ENCODE measurements at regions not wholly inside any gene's neighbourhood (a gene's known extent, or its start where the extent isn't known, plus 50 kb on each side); places are given as distances from the start of the nearest gene placed in this dataset.
A peak's percentile ranks its signal among the peaks of the same experiment; 100 is the strongest.

DNA sequence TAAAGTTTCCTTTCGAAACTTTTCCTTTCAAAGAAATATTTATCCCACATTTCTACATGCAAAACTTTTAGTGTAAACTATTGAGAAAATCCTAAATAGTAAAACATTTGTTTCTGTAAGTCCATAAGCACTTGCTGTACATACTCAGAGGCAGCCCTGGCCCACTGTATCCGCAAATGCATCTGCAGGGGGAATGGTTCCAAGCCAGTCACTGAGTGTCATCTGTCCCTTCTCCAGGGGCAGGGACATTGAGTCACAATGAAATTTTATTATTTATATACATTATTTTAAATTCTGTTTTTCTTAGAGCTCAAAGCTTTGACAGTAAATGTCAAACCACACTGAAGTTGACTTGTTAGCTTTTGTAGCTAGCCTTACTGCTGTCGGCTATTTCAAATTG lies 367.2 kb downstream of the MTX2 start:
- H3K27me3 Mint-ChIP-seq = peaks cover 53% of the 10 kb centered on the region
- no peak overlapping the region for H3K4me3 Mint-ChIP-seq
- no peak for DNase-seq (ENCODE audit: low spot score in 2 of 2)
- no peaks in the 10 kb centered on the region for H3K36me3 Mint-ChIP-seq (ENCODE audit: insufficient read depth)
- H3K4me1 Mint-ChIP-seq = peaks cover 5% of the 10 kb centered on the region
- H3K27ac Mint-ChIP-seq (ENCODE audit: low read depth) = no peak overlapping the region
- H3K9me3 Mint-ChIP-seq = no peaks in the 10 kb centered on the region
- ATAC-seq (replicated peaks; ENCODE audit: extremely low read depth, poor library complexity, severe bottlenecking) = no peak

DNA sequence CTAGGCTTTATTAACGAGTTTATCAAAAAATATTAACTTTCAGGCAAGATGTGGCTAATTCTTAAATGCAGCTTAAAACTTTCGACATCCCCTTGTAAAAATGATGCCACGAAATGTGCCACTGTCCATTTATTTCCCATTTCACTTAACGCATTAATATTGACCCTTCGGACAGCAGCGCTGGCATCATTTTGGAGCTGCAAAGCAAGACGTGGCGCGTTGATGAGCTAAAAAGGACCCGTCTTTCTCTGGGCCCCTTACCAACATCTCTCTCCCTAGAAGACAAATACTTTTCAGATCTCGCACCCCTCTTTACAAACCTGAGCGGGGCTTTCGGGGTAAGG lies 367.9 kb downstream of the MTX2 start:
- peak overlapping the region; percentile 62 for H3K4me3 Mint-ChIP-seq
- ATAC-seq (replicated peaks; ENCODE audit: extremely low read depth, poor library complexity, severe bottlenecking) = no peak
- H3K36me3 Mint-ChIP-seq (ENCODE audit: insufficient read depth) = no peaks in the 10 kb centered on the region
- no peak for DNase-seq (ENCODE audit: low spot score in 2 of 2)
- H3K4me1 Mint-ChIP-seq = peaks cover 5% of the 10 kb centered on the region
- peaks cover 58% of the 10 kb centered on the region for H3K27me3 Mint-ChIP-seq
- H3K27ac Mint-ChIP-seq (ENCODE audit: low read depth) = no peak overlapping the region
- no peaks in the 10 kb centered on the region for H3K9me3 Mint-ChIP-seq

DNA sequence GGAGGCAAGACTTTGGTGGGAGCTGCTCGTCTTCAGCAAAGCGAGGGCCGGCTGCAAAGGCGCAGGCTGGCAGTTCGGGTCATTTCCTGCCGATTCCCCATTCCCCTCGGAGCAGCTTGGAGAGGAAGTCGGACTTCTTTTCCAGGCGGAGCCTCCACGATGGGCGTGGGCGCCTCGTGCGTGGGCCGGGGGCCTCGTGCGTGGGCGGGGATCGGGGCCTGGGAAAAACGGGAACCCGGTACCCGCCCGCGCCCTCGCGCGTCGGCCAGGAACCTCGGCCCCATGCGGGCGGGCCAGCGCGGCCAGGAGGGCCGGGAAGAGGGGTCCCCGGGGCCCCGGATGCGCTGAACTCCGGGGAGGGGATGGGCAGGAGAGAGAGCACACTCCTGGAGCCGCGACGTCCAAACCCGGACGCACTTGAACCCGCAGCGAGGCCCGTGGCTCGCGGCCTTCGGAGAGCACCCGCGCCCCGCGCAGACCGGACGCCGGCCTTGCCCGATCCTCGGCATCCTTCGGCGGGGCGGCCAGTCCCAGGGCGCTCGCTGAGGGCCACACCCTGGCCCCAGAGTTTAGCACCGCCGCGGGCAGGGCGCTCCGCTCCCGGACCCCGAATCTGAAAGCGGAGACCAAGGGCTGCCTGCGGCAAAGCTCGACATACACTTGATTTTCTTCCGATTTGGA lies 368.4 kb downstream of the MTX2 start:
- peak overlapping the region; percentile 62 for H3K4me3 Mint-ChIP-seq
- H3K9me3 Mint-ChIP-seq = no peaks in the 10 kb centered on the region
- peaks cover 55% of the 10 kb centered on the region for H3K27me3 Mint-ChIP-seq
- H3K36me3 Mint-ChIP-seq (ENCODE audit: insufficient read depth) = no peaks in the 10 kb centered on the region
- no peak for ATAC-seq (replicated peaks; ENCODE audit: extremely low read depth, poor library complexity, severe bottlenecking)
- no peak for DNase-seq (ENCODE audit: low spot score in 2 of 2)
- H3K27ac Mint-ChIP-seq (ENCODE audit: low read depth) = no peak overlapping the region
- H3K4me1 Mint-ChIP-seq = peaks cover 5% of the 10 kb centered on the region

DNA sequence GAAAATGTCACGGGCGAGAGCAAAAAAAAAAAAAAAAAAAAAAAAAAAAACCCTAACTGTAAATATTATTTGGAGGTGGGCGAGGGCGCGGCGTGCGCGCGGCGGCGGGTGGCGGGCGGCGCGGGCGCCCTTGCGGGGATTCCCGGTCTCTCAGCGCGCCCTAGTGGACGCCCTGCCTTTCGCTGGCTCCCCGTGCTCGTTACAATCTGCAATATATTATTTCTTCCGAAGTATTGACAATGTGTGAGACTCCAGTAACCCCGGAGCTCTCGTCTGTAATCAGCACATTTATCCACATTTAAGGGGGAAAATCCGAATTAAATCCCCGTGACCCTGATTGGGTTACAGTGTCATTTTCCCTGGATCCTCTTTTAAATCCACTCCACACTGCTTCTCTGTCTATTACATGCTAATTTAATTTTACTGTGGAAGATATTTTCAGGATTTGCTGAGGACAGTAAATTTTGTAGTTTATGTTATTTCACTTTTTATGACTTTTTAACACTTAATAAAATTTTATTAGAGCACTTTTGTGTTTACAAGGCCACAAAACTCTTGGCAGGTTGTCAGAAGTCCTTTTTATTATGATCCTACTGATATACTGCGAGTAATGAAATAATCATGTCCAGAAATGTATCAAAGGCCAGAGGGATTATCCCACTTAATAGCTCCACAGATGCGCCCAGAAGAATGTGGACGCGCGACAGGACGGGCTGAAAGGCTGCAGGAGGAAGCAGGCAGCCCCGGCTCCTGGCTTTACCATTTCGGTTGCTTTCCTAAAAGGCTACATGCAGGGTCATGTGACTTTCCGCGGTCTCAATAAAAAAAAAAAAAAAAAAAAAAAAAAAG lies 369.1 kb downstream of the MTX2 start:
- H3K27ac Mint-ChIP-seq (ENCODE audit: low read depth) = peak overlapping the region; percentile 38

DNA sequence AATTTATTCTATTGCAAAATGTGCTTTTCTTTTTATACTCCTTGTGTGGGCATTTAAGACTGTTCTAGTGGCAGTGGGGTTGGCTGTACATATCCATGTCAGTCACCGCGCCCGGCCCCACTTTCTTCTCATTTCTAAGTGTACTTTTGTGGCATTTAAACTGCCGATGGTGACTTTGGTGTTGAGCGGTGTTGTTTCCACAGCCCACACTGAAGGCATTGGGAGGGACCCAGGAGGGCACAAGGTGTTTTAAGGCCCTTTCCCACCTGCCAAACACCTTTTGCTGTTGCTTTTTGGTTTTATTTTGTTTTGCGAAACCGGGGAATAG lies 369.7 kb downstream of the MTX2 start:
- peaks cover 65% of the 10 kb centered on the region for H3K27me3 Mint-ChIP-seq
- H3K9me3 Mint-ChIP-seq = no peaks in the 10 kb centered on the region
- peaks cover 5% of the 10 kb centered on the region for H3K4me1 Mint-ChIP-seq
- H3K27ac Mint-ChIP-seq (ENCODE audit: low read depth) = no peak overlapping the region
- H3K4me3 Mint-ChIP-seq = no peak overlapping the region
- H3K36me3 Mint-ChIP-seq (ENCODE audit: insufficient read depth) = no peaks in the 10 kb centered on the region
- DNase-seq (ENCODE audit: low spot score in 2 of 2) (no peak), ATAC-seq (replicated peaks; ENCODE audit: extremely low read depth, poor library complexity, severe bottlenecking) (no peak)

More for the DNA sequence above, 369.1 kb downstream of the MTX2 start:
- DNase-seq (ENCODE audit: low spot score in 2 of 2) (peak; percentile 22 to 23), ATAC-seq (replicated peaks; ENCODE audit: extremely low read depth, poor library complexity, severe bottlenecking) (no peak)
- Mint-ChIP-seq H3K9me3 (no peaks in the 10 kb centered on the region), H3K27me3 (peaks cover 59% of the 10 kb centered on the region), H3K4me3 (peak overlapping the region; percentile 49), H3K36me3 (ENCODE audit: insufficient read depth) (no peaks in the 10 kb centered on the region), H3K4me1 (peaks cover 5% of the 10 kb centered on the region)

DNA sequence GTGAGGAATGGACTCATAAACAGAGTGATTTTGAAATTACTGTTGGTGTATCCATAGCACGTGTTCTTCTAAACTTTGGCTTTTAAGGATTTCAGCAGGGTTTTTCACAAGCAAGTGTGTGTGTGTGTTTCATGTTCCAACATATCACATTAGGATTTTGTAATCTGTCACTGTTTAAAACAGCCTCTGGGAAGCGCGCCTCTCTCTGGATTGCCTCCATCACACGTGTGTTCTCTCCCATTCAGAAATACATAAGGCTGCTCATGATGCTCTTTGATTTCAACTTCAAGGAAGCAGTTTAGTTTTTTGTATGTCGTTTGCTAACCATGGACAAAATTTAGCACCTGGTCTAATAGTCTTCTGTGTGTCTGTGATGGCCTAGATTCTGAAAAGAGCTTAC lies 370.4 kb downstream of the MTX2 start:
- H3K9me3 Mint-ChIP-seq = no peaks in the 10 kb centered on the region
- no peak overlapping the region for H3K27ac Mint-ChIP-seq (ENCODE audit: low read depth)
- H3K4me3 Mint-ChIP-seq = no peak overlapping the region
- H3K27me3 Mint-ChIP-seq = peaks cover 72% of the 10 kb centered on the region
- H3K36me3 Mint-ChIP-seq (ENCODE audit: insufficient read depth) = no peaks in the 10 kb centered on the region
- no peak for DNase-seq (ENCODE audit: low spot score in 2 of 2)
- no peak for ATAC-seq (replicated peaks; ENCODE audit: extremely low read depth, poor library complexity, severe bottlenecking)
- H3K4me1 Mint-ChIP-seq = peaks cover 5% of the 10 kb centered on the region

DNA sequence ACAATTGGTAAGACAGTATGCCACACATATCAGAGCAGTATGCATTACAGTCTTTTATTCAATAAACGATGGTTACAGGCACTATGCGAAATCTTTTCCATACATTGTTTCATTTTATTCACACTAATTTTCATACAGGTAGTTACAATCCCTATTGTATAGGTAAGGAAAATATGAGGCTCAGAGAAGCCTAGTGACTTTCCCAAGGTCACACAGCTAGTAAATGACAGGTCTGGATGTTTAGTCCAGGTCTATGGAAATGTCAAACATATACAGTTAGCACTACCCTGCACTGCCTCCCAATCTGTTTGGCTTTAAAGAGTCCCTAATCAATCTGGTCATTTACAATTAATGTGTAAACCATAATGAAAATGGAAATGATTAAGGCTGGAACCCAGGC lies 372.2 kb downstream of the MTX2 start:
- Mint-ChIP-seq H3K27ac (ENCODE audit: low read depth) (no peak overlapping the region), H3K27me3 (peaks cover 90% of the 10 kb centered on the region), H3K36me3 (ENCODE audit: insufficient read depth) (no peaks in the 10 kb centered on the region), H3K4me1 (peaks cover 5% of the 10 kb centered on the region), H3K4me3 (no peak overlapping the region), H3K9me3 (no peaks in the 10 kb centered on the region)
- ATAC-seq (replicated peaks; ENCODE audit: extremely low read depth, poor library complexity, severe bottlenecking) (no peak), DNase-seq (ENCODE audit: low spot score in 2 of 2) (no peak)

DNA sequence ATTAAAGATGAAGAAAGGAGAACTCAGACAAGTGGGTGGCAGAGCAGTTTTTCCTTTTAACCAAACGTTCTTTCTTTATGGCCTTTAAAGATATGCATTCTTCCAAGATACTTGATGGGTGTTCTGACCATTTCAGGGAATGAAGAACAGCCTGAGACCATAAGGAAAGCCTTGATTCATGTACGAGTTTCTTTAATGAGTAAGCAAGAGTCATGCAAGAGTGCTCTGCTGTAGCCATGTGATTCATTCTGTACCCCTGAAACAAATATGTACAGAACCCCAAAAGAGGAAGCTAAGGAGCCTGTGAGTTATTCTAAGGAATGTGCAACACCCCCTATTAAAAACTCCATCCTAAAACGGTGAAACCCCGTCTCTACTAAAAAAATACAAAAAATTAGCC lies 372.8 kb downstream of the MTX2 start:
- ATAC-seq (replicated peaks; ENCODE audit: extremely low read depth, poor library complexity, severe bottlenecking) (no peak), DNase-seq (ENCODE audit: low spot score in 2 of 2) (no peak)
- H3K27ac Mint-ChIP-seq (ENCODE audit: low read depth) = no peak overlapping the region
- peaks cover 3% of the 10 kb centered on the region for H3K4me1 Mint-ChIP-seq
- peaks cover 92% of the 10 kb centered on the region for H3K27me3 Mint-ChIP-seq
- H3K9me3 Mint-ChIP-seq = no peaks in the 10 kb centered on the region
- no peak overlapping the region for H3K4me3 Mint-ChIP-seq
- H3K36me3 Mint-ChIP-seq (ENCODE audit: insufficient read depth) = no peaks in the 10 kb centered on the region

DNA sequence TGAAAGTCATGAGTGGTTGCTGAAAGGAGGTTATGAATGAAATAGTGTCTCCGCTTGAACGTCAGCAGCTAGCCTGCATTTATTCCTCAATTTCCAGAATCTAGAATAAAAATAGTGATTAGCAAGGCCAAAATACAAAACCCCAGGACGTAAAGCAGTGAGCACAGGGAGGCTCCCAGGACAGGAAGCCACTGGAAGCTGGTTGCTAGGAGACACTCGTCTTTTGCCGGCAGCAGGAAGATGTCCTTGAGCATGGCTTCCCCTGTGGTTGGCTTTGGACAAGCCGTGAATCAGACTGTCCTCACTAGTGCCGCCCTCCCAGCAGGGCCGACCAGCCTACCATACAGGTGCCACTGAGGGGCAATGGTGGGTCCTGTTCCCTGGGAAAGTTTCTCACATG lies 374.4 kb downstream of the MTX2 start:
- no peak overlapping the region for H3K27ac Mint-ChIP-seq (ENCODE audit: low read depth)
- H3K4me3 Mint-ChIP-seq = no peak overlapping the region
- no peaks in the 10 kb centered on the region for H3K36me3 Mint-ChIP-seq (ENCODE audit: insufficient read depth)
- no peak for DNase-seq (ENCODE audit: low spot score in 2 of 2)
- H3K4me1 Mint-ChIP-seq = no peaks in the 10 kb centered on the region
- ATAC-seq (replicated peaks; ENCODE audit: extremely low read depth, poor library complexity, severe bottlenecking) = no peak
- H3K9me3 Mint-ChIP-seq = no peaks in the 10 kb centered on the region
- peaks cover 91% of the 10 kb centered on the region for H3K27me3 Mint-ChIP-seq

DNA sequence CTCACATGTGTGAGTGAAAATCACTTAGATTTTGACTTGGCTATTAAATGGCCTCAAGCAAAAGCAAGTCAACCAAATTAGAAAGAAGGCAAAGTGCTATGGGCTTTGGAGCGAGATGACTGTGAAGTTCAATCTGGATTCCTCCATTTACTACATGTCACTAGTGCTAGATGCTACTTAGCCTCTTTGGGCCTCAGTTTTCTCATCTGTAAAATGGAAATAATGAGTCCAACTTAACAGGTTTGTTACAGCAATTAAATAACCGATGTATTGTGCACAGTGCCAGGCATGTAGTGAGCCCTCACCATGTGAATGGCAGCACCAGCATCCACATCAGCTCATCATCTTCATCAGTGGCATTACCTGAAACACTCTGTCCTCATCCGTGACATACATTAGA lies 376.3 kb downstream of the MTX2 start:
- Mint-ChIP-seq H3K4me1 (no peaks in the 10 kb centered on the region), H3K9me3 (no peaks in the 10 kb centered on the region), H3K27me3 (peaks cover 86% of the 10 kb centered on the region), H3K4me3 (no peak overlapping the region), H3K27ac (ENCODE audit: low read depth) (no peak overlapping the region), H3K36me3 (ENCODE audit: insufficient read depth) (no peaks in the 10 kb centered on the region)
- no peak for ATAC-seq (replicated peaks; ENCODE audit: extremely low read depth, poor library complexity, severe bottlenecking)
- DNase-seq (ENCODE audit: low spot score in 2 of 2) = no peak

DNA sequence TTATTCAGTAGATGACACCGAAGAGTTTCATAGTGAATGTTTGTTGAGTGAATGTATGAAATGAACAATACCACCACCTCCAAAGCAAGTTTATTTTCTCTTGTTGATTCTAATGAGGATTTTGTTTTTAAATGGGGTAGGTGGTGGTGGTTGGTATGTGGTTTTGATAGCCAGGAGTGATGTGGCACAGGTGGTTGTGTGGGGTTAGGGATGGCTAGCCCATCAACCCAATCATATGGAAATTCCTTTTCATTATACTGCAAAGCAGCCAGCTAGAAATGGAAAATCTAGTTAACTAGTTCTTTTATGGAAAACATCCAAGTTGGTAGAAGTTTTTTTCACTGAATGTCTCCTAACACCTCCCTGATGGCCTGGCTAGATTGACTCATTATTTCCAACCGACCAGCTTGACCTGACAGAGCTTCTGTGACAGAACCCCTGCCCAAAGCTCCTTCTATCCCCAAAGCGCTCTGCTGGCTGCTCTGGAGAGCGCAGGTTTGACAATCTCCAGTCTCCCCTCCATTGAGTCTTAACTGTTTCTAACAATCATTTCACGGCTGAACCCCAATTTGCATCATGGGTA lies 376.9 kb downstream of the MTX2 start:
- Mint-ChIP-seq H3K36me3 (ENCODE audit: insufficient read depth) (no peaks in the 10 kb centered on the region), H3K27me3 (peaks cover 86% of the 10 kb centered on the region), H3K4me3 (no peak overlapping the region), H3K27ac (ENCODE audit: low read depth) (no peak overlapping the region), H3K9me3 (no peaks in the 10 kb centered on the region), H3K4me1 (no peaks in the 10 kb centered on the region)
- no peak for DNase-seq (ENCODE audit: low spot score in 2 of 2)
- no peak for ATAC-seq (replicated peaks; ENCODE audit: extremely low read depth, poor library complexity, severe bottlenecking)

DNA sequence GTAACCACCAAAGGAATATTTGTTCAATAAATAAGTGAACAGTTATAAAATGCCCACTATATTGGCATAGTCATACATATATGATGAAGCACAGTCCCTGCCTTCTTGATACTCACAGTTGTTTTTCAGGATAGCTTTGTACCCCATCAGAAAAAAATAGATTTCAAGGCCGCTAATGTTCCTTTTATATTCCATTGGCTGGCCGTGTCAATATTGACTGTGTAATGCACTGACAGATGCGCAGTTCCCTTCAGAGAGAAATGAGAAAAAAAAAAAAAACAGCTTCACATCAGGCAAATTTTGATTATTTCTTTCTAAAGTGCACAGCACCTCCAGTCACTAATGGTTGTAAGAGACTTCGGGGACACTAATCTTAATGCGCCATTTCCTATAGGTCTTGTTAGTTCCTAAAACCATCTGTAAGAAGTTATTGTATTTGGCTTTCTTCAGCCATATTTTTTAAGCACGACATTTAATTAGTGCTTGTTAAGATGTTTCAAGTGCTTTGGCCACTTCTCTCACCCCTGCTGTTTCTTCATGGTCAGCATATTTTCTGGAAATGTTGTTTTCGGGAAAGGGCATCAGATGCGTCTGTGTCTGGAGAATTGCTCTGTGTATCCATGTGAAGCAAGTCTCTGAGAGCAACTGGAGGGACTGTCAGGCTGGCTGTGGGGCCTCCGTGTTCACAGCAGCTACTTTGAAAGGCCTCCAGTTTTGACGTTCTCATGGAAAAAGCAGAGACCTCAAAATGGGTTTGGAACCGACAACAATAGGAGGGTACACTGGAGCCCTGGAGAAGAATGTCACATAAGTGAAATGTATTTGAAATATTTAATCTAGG lies 378.3 kb downstream of the MTX2 start:
- ATAC-seq (replicated peaks; ENCODE audit: extremely low read depth, poor library complexity, severe bottlenecking) (no peak), DNase-seq (ENCODE audit: low spot score in 2 of 2) (no peak)
- Mint-ChIP-seq H3K9me3 (no peaks in the 10 kb centered on the region), H3K27ac (ENCODE audit: low read depth) (no peak overlapping the region), H3K4me3 (no peak overlapping the region), H3K27me3 (peaks cover 78% of the 10 kb centered on the region), H3K36me3 (ENCODE audit: insufficient read depth) (no peaks in the 10 kb centered on the region), H3K4me1 (no peaks in the 10 kb centered on the region)

All from central memory CD8-positive, alpha-beta T cell (primary cell).